22Rv1 (cell line): ENCODE measurements at regions not wholly inside any gene's neighbourhood (a gene's known extent, or its start where the extent isn't known, plus 50 kb on each side); places are given as distances from the start of the nearest gene placed in this dataset.

Source experiments
- CTCF ChIP-seq: fragments of 450-650 bp; IDR thresholded peaks from 2 replicates; pipeline ENCODE4 v1.5.1; 2017; ENCODE audit warnings: mild to moderate bottlenecking
- ZFX ChIP-seq: fragments of 450-650 bp; IDR thresholded peaks from 2 replicates; pipeline ENCODE4 v1.6.1; 2017; ENCODE audit warnings: antibody characterized with exemption, borderline replicate concordance

GRCh38 chr5:101473483-101473882, 570.4 kb upstream of the ST8SIA4 start:
- TF ChIP-seq CTCF (no peak), ZFX (no peak)
